ENCODE measurements at regions not wholly inside any gene's neighbourhood (a gene's known extent, or its start where the extent isn't known, plus 50 kb on each side); places are given as distances from the start of the nearest gene placed in this dataset.

- intact Hi-C loops (cut with micrococcal nuclease) (no loop called here), dilution Hi-C loops (cut with MboI; ENCODE audit: extremely low pct_ligation_motif_present, low sequenced_read_pairs) (no loop called here)
- Histone ChIP-seq H3K9ac (replicated peaks; ENCODE audit: extremely low read depth, insufficient read depth, low read length) (no peak overlapping the region), H3K4me2 (ENCODE audit: insufficient read depth, low read length) (no peak overlapping the region), H3K36me3 (ENCODE audit: control insufficient read depth in 2 of 2, extremely low read depth in 1 of 2, insufficient read depth in 2 of 2, low read length in 2 of 2) (no peaks in the 10 kb centered on the region), H3K4me3 (replicated peaks in 1 of 3; ENCODE audit: insufficient read depth in 1 of 3, low read depth in 1 of 3, low read length in 3 of 3) (no peak overlapping the region), H3K4me1 (ENCODE audit: control insufficient read depth, extremely low read depth, insufficient read depth, low read length) (peaks cover 9% of the 10 kb centered on the region), H3K9me3 (replicated peaks; ENCODE audit: control insufficient read depth, insufficient read depth, low read length) (no peaks in the 10 kb centered on the region), H3K79me2 (ENCODE audit: control insufficient read depth, insufficient read depth, low read length) (no peaks in the 10 kb centered on the region), H3K9me1 (replicated peaks; ENCODE audit: control insufficient read depth, extremely low read depth, insufficient read depth, low read length) (no peaks in the 10 kb centered on the region), H3K27ac (ENCODE audit: insufficient read depth, low read depth, low read length) (no peak overlapping the region), H3K27me3 (ENCODE audit: control insufficient read depth in 2 of 2, insufficient read depth in 2 of 2, low read length in 2 of 2) (no peaks in the 10 kb centered on the region), H2AFZ (ENCODE audit: low read depth, low read length) (no peak overlapping the region), H4K20me1 (replicated peaks; ENCODE audit: control insufficient read depth, extremely low read depth, insufficient read depth, low read length) (no peaks in the 10 kb centered on the region)
- DNase-seq (ENCODE audit: low read depth, low spot score): no peak
- TF ChIP-seq CTCF (IDR thresholded peaks at IDR 0.05; ENCODE audit: extremely low read depth in 1 of 2, insufficient read depth in 1 of 2, low read depth in 1 of 2, low read length in 2 of 2) (no peak), POLR2A (IDR thresholded peaks at IDR 0.05; ENCODE audit: low read depth, low read length) (no peak), GATA2 (IDR thresholded peaks at IDR 0.05; ENCODE audit: insufficient read depth, insufficient read length, low read depth, low read length) (no peak), EZH2 (IDR thresholded peaks at IDR 0.05; ENCODE audit: borderline replicate concordance, low read depth, low read length, severe bottlenecking) (no peak), JUN (IDR thresholded peaks at IDR 0.05; ENCODE audit: borderline replicate concordance, insufficient read depth, insufficient read length, low read depth) (no peak), POLR2AphosphoS5 (IDR thresholded peaks at IDR 0.05; ENCODE audit: insufficient read depth, low read depth, low read length) (no peak), FOS (IDR thresholded peaks at IDR 0.05; ENCODE audit: borderline replicate concordance, insufficient read depth, low read length) (no peak), MYC (IDR thresholded peaks at IDR 0.05; ENCODE audit: low read depth, low read length) (no peak)
- TF ChIP-seq, protein P1, sequence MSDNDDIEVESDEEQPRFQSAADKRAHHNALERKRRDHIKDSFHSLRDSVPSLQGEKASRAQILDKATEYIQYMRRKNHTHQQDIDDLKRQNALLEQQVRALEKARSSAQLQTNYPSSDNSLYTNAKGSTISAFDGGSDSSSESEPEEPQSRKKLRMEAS (IDR thresholded peaks at IDR 0.05; ENCODE audit: insufficient read depth, insufficient read length): no peak
- ChIA-PET POLR2A (no interaction called here), CTCF (interaction anchor here (0.6 kb wide), 1 partner anchor 182 kb away, joined by 3 read pairs; no protein-coding TSS in a partner anchor)
- BruUV-seq (replicated peaks): no TSS peak
- FAIRE-seq: no peak
Observed at GRCh38 chr16:48447940-48448536, 62.8 kb upstream of the SIAH1 start.

Measured in endothelial cell of umbilical vein (primary cell).